Activated naive CD8-positive, alpha-beta T cell treated with anti-CD3 and anti-CD28 coated beads, Interleukin-2, amount 10 ng/mL, durations not matched to agents 7 days and 5 days (primary cell): ENCODE measurements at regions not wholly inside any gene's neighbourhood (a gene's known extent, or its start where the extent isn't known, plus 50 kb on each side); places are given as distances from the start of the nearest gene placed in this dataset.
"Not testable (repeated sequence)": the region's sequence is repeated elsewhere in the genome, so short reads cannot be mapped to it uniquely, and the experiment has no call there.

Experiments used
- ATAC-seq: fragments of 150-1000 bp; cut with Tn5 transposase; one replicate; pipeline ENCODE4 v1.10.0; 2021; ENCODE audit warnings: low read depth, moderate library complexity
- POLR2A ChIA-PET: fragments of 350-600 bp; sonication (Branson Sonifier 250); formaldehyde crosslinking; loops from one replicate; lab custom pipeline; 2021; ENCODE audit warnings: antibody characterized with exemption; lab: Charles Lee
- DNase-seq: peaks from one replicate; pipeline ENCODE4 v3.0.0; 2021
- H3K27ac Mint-ChIP-seq: one replicate; pipeline ENCODE4 v1.8.0; 2022; ENCODE audit warnings: mild to moderate bottlenecking, mixed read lengths
- H3K27me3 Mint-ChIP-seq: one replicate; pipeline ENCODE4 v1.8.0; 2022; ENCODE audit warnings: mild to moderate bottlenecking, moderate library complexity, mixed read lengths
- H3K36me3 Mint-ChIP-seq: one replicate; pipeline ENCODE4 v1.8.0; 2021; ENCODE audit warnings: mild to moderate bottlenecking, mixed read lengths
- H3K4me1 Mint-ChIP-seq: one replicate; pipeline ENCODE4 v1.8.0; 2021; ENCODE audit warnings: mixed read lengths
- H3K4me3 Mint-ChIP-seq: one replicate; pipeline ENCODE4 v1.8.0; 2022; ENCODE audit warnings: mild to moderate bottlenecking, moderate library complexity, mixed read lengths
- H3K9me3 Mint-ChIP-seq: one replicate; pipeline ENCODE4 v1.8.0; 2021; ENCODE audit warnings: mixed read lengths

DNA sequence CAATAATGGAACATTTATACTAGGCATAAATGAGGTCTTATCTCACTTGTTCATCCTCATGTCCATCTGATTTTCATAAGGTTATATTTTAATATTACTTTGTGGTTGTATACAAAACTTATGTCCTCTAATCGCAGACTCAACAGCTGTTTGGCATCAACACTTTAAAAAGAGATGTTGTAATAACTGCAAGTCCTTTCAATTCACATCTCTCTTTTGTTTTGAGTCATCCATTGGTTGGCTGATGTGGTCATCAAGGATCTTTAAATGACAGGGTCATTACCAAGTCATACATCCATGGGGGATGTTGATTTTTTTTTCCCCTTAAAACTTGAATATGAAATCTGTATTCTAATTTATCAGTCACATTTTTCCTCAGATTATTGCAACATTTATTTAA, 299.4 kb upstream of the NRSN1 start:
- POLR2A ChIA-PET, result no interaction called here
- no peak for DNase-seq
- H3K27me3 Mint-ChIP-seq, result no peaks in the 10 kb centered on the region

DNA sequence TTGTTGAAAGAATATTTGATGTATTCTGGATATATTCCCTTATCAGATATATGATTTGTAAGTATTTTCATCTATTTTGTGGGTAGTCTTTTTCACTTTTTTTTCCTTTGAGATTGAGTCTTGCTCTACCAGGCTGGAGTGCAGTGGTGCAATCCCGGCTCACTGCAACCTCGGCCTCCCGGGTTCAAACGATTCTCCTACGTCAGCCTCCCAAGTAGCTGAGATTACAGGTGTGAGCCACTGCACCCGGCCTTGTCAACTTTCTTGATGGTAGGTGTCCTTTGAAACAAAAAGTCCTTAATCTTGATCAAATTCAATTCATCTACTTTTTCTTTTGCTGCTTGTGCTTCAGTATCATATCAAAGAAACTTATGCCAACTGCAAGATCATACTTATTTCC, 297.2 kb upstream of the NRSN1 start:
- Mint-ChIP-seq H3K27me3 (no peaks in the 10 kb centered on the region), H3K9me3 (peaks cover 6% of the 10 kb centered on the region), H3K4me3 (no peak overlapping the region), H3K36me3 (no peaks in the 10 kb centered on the region), H3K27ac (no peak overlapping the region), H3K4me1 (no peaks in the 10 kb centered on the region)
- no peak for ATAC-seq
- no peak for DNase-seq
- POLR2A ChIA-PET, result no interaction called here

More for the DNA sequence above, 299.4 kb upstream of the NRSN1 start:
- H3K27ac Mint-ChIP-seq, result no peak overlapping the region
- ATAC-seq, result no peak
- no peaks in the 10 kb centered on the region for H3K4me1 Mint-ChIP-seq
- H3K9me3 Mint-ChIP-seq, result peaks cover 2% of the 10 kb centered on the region
- no peaks in the 10 kb centered on the region for H3K36me3 Mint-ChIP-seq
- no peak overlapping the region for H3K4me3 Mint-ChIP-seq

DNA sequence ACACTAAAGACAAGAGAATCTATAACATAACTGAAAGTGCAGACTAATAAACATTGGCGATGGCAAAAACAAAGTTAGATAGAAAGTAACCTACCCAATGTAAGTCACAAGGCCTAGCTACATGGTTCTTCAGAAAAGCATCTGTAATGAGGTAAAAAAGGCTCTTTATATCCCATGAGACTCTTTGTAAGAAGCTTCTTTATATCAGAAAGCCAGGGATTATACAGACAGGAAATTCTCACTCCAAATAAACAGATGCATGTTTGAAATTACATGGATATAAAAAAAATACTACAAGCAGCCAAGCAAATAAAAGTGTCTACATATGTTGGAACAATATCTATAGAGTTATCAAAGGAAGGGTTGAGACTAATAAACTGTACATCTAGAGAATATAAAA, 284.9 kb upstream of the NRSN1 start:
- POLR2A ChIA-PET, result no interaction called here
- Mint-ChIP-seq H3K27ac (no peak overlapping the region), H3K9me3 (no peaks in the 10 kb centered on the region), H3K36me3 (no peaks in the 10 kb centered on the region), H3K27me3 (no peaks in the 10 kb centered on the region), H3K4me3 (no peak overlapping the region), H3K4me1 (no peaks in the 10 kb centered on the region)
- ATAC-seq (no peak), DNase-seq (no peak)

DNA sequence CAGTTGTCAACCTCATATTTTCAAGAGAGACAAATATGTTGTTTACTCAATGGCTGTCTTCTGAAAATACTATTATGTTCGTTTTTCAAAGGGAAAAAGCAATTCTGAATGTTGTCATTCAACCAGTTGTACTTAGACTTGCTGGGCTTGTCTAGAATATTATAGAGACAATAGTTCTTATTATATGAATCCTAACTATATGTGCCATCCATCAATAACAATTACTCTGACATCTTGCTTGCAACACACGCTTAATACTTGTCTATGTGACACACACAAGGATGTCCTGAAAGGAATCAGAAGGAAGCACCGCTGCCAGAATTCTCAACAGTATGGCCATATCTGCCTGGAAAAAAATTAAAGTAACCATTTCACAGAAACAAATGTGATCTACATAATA, 283.3 kb upstream of the NRSN1 start:
- Mint-ChIP-seq H3K27ac (no peak overlapping the region), H3K4me3 (no peak overlapping the region), H3K9me3 (no peaks in the 10 kb centered on the region), H3K27me3 (no peaks in the 10 kb centered on the region), H3K4me1 (no peaks in the 10 kb centered on the region), H3K36me3 (no peaks in the 10 kb centered on the region)
- ATAC-seq, result no peak
- no peak for DNase-seq
- POLR2A ChIA-PET, result no interaction called here

DNA sequence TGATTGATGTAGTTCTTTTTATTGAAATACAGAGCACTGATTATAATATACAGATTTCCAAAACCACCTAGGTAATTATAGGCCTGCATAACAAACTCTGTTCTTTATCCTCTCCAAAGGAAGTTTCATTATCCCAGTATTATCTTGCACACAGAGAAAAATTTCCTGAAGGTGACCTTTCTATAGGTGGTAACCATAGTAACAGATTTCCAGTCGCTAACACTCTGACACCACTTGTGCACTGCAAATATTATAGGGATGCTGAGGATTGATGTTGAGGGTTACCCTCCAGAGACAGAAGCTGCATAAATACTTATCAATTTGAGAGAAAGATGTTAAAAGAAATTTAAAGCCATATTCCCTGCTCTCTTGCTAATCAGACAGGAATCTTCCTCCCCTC, 274.5 kb upstream of the NRSN1 start:
- Mint-ChIP-seq H3K36me3 (no peaks in the 10 kb centered on the region), H3K27me3 (no peaks in the 10 kb centered on the region), H3K4me1 (no peaks in the 10 kb centered on the region), H3K27ac (no peak overlapping the region), H3K9me3 (no peaks in the 10 kb centered on the region), H3K4me3 (no peak overlapping the region)
- ATAC-seq, result no peak
- POLR2A ChIA-PET, result no interaction called here
- no peak for DNase-seq

DNA sequence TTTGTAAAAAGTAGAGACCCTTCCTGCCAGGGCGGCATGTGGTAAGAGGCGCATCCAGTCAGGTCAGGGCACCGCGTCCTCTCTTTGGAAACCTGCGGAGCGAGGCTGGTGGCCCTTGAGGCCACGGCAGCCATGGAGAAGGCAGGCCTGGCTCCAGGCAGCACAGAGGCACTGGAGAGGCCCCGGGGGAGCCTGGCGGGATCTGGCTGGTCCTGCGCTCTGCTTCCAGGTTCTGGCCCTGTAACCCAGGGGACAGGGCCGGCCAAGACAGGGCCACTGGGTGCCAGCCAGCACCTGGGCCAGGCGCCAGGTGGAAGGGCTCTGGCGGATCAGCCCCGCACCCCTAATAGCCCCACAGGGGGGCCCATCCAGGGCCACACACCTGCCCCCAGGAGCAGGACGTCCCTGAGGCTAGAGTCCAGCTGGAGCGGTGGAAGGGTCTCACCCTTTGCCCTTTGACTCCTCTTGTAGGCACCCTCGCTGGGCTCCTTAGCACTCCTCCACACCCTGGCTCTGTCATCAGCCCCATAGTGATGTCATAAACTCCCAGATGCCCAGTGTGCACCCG, 272.4 kb upstream of the NRSN1 start:
- H3K4me3 Mint-ChIP-seq, DNase-seq, H3K9me3 Mint-ChIP-seq, POLR2A ChIA-PET, H3K4me1 Mint-ChIP-seq, H3K27me3 Mint-ChIP-seq, H3K36me3 Mint-ChIP-seq, ATAC-seq, H3K27ac Mint-ChIP-seq: not testable (repeated sequence)

DNA sequence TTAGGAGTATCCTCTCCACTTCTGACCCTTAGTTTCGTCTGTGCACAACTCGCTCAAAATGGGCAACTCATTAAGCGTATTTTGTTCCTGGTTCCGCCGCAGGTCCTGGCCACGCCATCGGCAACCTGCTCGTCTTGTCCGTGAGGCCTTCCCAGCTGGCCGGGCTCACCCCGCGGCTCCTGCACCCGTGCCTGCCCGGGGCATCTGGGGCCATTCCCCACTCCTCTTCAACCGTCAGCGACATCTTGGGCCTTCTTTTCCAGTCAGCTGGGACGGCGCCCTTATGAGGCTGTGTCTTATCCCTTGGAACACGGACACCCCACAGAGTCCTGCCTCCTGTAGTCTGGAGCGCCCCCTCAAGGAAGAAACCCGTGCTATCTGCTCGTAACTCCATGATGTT, 271.9 kb upstream of the NRSN1 start:
- H3K27ac Mint-ChIP-seq, DNase-seq, H3K36me3 Mint-ChIP-seq, ATAC-seq, POLR2A ChIA-PET, H3K9me3 Mint-ChIP-seq, H3K27me3 Mint-ChIP-seq, H3K4me3 Mint-ChIP-seq, H3K4me1 Mint-ChIP-seq: not testable (repeated sequence)

DNA sequence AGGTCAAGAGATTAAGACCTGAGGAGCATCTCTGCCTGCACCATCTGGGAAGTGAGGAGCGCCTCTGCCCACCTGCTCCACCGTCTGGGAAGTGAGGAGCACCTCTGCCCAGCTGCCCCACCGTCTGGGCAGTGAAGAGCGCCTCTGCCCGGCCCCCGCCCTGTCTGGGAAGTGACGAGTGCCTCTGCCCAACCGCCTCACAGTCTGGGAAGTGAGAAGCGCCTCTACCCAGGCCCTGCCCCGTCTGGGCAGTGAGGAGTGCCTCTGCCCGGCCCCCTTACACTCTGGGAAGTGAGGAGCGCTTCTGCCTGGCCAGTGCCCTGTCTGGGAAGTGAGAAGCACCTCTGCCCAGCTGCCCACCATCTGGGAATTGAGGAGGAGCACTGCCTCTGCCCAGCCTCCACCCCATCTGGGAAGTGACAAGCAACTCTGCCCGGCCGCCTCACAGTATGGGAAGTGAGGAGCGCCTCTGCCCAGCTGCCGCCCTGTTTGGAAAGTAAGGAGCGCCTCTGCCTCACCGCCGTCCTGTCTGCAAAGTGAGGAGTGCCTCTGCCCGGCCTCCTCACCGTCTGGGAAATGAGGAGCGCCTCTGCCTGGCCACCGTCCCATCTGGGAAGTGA, 270.4 kb upstream of the NRSN1 start:
- ATAC-seq, result no peak
- no peak for DNase-seq

DNA sequence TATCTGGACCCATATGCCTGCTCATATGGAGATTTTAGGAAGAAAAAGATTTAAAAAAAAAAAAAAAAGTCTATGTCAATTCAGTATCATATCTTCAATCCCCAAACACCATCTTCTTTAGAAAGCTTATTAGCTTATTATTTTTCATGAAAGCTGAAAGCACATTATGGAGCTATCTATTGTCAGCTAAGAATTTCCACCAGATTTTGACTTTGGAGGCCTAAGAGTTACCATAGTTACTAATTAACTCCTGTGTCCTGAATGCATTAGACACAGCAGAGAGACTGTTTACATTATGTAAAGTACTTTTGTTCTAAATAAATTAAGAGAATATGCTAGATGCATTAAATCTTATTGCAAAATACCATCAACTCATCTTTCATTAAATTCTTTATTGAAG, 255.5 kb upstream of the NRSN1 start:
- H3K9me3 Mint-ChIP-seq, result no peaks in the 10 kb centered on the region
- no peaks in the 10 kb centered on the region for H3K27me3 Mint-ChIP-seq
- POLR2A ChIA-PET, result no interaction called here
- no peak overlapping the region for H3K27ac Mint-ChIP-seq
- no peak for DNase-seq
- no peaks in the 10 kb centered on the region for H3K4me1 Mint-ChIP-seq
- ATAC-seq, result no peak
- H3K4me3 Mint-ChIP-seq, result no peak overlapping the region
- H3K36me3 Mint-ChIP-seq, result no peaks in the 10 kb centered on the region

More for the DNA sequence above, 270.4 kb upstream of the NRSN1 start:
- POLR2A ChIA-PET, result no interaction called here
- no peaks in the 10 kb centered on the region for H3K27me3 Mint-ChIP-seq
- H3K9me3 Mint-ChIP-seq, result no peaks in the 10 kb centered on the region
- H3K4me3 Mint-ChIP-seq, result no peak overlapping the region
- H3K4me1 Mint-ChIP-seq, result no peaks in the 10 kb centered on the region
- no peaks in the 10 kb centered on the region for H3K36me3 Mint-ChIP-seq
- no peak overlapping the region for H3K27ac Mint-ChIP-seq

DNA sequence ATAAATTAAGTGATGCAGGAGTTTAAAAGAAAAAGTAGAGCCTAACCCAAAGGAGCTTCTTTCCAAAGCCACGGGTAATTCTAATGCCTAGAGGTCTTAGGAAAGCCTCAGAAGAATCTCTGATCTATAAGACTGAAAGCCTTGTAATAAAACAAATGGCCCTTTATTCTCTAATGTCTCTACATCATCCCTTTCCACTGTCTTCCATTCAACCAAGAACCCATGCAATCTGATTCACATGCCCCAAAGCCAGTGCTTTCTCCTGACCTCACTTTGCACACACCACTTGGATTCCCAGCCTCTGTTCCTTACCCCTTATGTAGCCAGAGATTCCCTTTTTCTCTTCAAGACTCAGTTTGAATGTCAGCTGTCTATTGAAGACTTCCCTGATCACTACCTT, 252.9 kb upstream of the NRSN1 start:
- Mint-ChIP-seq H3K4me1 (no peaks in the 10 kb centered on the region), H3K9me3 (no peaks in the 10 kb centered on the region), H3K4me3 (no peak overlapping the region)

DNA sequence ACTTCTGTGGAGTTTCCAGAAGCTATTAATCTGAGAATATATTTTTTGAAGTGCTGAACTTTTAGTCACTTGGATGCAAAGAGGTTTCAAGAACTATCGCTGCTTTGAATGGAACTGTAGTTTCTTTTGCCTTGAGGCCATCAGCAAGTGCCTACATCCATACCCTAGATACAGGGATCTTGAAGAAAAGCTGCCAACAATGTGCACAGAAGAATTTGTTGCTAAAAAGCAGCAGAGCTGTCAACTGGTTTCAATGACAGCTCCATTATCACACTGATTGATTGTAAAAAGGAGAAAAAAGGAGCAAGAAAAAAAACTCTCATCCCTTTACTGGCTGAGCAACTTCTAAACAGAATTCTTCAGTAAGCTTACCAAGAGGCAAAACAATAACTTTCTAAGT, 251.0 kb upstream of the NRSN1 start:
- POLR2A ChIA-PET, result no interaction called here
- Mint-ChIP-seq H3K9me3 (no peaks in the 10 kb centered on the region), H3K4me1 (no peaks in the 10 kb centered on the region), H3K4me3 (no peak overlapping the region), H3K27me3 (no peaks in the 10 kb centered on the region), H3K27ac (no peak overlapping the region), H3K36me3 (no peaks in the 10 kb centered on the region)
- ATAC-seq, result no peak
- no peak for DNase-seq

More for the DNA sequence above, 252.9 kb upstream of the NRSN1 start:
- POLR2A ChIA-PET, result no interaction called here
- no peaks in the 10 kb centered on the region for H3K27me3 Mint-ChIP-seq
- no peak for ATAC-seq
- H3K36me3 Mint-ChIP-seq, result no peaks in the 10 kb centered on the region
- no peak overlapping the region for H3K27ac Mint-ChIP-seq
- DNase-seq, result no peak

DNA sequence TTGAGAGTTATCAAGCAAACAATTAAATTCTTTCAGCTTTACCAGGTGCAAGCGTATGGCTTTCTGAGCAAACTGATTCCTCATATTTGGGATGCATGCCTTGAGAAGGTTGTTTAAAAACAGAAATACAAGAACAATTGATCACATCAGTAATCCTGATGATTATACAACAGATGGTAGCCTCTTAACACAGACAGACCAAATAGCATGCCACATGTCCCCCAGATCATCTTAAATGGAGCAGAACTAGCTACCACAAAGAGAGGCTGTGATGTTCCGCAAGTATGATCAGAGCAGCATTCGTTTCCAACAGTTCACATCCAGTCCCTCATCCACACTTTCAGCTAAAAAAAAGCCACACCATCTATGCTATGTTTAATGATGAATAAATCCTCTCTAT, 246.2 kb upstream of the NRSN1 start:
- H3K27me3 Mint-ChIP-seq, result no peaks in the 10 kb centered on the region
- no peaks in the 10 kb centered on the region for H3K4me1 Mint-ChIP-seq
- no peak overlapping the region for H3K4me3 Mint-ChIP-seq
- H3K9me3 Mint-ChIP-seq, result no peaks in the 10 kb centered on the region
- H3K27ac Mint-ChIP-seq, result no peak overlapping the region
- no peak for DNase-seq
- H3K36me3 Mint-ChIP-seq, result no peaks in the 10 kb centered on the region
- POLR2A ChIA-PET, result no interaction called here
- no peak for ATAC-seq

DNA sequence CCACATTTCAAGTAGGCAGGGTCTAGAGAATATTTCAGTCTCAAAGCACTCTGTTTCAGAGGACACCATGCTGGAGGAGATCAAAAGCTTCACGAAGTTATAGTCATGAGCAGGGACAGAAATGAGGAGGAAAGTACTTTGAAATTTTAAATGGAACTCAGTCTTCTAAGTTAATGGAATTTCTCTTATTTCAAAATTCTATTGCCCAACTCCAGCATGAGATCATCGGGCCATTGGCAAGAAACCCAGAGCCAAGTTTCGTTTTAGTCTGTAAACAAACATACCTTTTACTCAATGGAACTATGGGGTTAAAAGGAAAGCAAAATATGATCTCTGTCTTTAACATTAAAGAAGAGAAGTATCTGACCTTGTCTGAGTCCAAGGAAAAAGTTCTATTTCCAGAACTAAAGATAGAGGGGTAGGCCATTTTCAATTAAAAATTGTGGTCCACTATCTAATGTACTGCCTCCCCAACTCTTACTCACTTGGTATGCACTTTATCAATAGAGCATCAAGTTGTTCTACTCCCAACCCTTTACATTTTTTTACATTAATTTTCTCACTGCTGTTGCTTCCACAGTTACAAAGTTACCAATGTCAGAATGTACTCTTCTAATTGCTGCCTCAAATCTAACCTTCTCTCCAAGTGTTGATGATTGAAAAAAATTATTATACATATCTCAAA, 235.3 kb upstream of the NRSN1 start:
- no peaks in the 10 kb centered on the region for H3K9me3 Mint-ChIP-seq
- ATAC-seq (no peak), DNase-seq (no peak)
- H3K4me1 Mint-ChIP-seq, result no peaks in the 10 kb centered on the region
- H3K27me3 Mint-ChIP-seq, result no peaks in the 10 kb centered on the region
- H3K36me3 Mint-ChIP-seq, result no peaks in the 10 kb centered on the region
- POLR2A ChIA-PET, result no interaction called here
- H3K4me3 Mint-ChIP-seq, result no peak overlapping the region
- H3K27ac Mint-ChIP-seq, result no peak overlapping the region

DNA sequence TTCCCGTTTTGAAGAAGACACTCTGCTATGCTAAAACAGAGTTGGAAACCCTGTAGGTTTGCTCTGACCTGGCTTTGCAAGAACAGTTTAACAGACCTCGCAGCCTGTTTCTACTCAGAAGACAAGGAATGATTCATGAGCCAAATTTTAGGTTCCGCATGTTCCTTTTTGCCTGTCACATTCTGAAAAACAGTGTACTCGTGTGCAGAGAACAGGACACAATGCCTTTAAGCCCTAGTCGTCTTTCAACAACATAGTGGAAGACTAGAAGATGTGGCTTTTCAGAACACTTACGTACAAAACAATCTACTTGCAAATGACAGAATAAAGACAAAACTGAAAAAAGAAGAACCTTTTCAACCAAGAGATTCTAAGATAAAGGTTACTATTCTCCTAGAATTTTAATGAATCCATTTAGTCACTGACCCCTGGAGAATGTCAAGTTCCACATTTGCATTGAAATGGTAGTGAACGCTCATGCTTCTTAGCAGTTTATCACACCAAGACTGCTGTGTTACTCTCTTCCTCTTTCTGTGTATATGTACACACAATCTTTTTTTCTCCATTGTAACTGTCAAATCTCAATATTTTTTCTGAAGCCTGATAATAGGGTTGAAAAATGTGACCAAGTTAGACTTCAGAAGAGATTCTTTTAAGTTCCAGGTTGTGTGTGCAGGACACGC, 220.7 kb upstream of the NRSN1 start:
- Mint-ChIP-seq H3K4me3 (no peak overlapping the region), H3K4me1 (no peaks in the 10 kb centered on the region), H3K27me3 (no peaks in the 10 kb centered on the region), H3K9me3 (no peaks in the 10 kb centered on the region), H3K36me3 (no peaks in the 10 kb centered on the region), H3K27ac (no peak overlapping the region)
- DNase-seq (no peak), ATAC-seq (no peak)
- POLR2A ChIA-PET, result no interaction called here
